Epithelial cell of proximal tubule (primary cell): ENCODE measurements at regions not wholly inside any gene's neighbourhood (a gene's known extent, or its start where the extent isn't known, plus 50 kb on each side); places are given as distances from the start of the nearest gene placed in this dataset.
A peak's percentile ranks its signal among the peaks of the same experiment; 100 is the strongest.
"Not testable (repeated sequence)": the region's sequence is repeated elsewhere in the genome, so short reads cannot be mapped to it uniquely, and the experiment has no call there.

Source experiments
- DNase-seq: peaks from one replicate; pipeline ENCODE4 v3.0.0-alpha.2; 2011; ENCODE audit warnings: low read depth
- H3K4me3 ChIP-seq: 2 replicates; pipeline ENCODE4 v1.5.1; 2011; ENCODE audit warnings: low read depth, mild to moderate bottlenecking, low read length
- TF ChIP-seq, protein P1 (sequence below): conservative IDR thresholded peaks from 2 replicates; pipeline ENCODE4 v1.5.1; 2012; ENCODE audit warnings: low read depth, mild to moderate bottlenecking, low read length

DNA sequence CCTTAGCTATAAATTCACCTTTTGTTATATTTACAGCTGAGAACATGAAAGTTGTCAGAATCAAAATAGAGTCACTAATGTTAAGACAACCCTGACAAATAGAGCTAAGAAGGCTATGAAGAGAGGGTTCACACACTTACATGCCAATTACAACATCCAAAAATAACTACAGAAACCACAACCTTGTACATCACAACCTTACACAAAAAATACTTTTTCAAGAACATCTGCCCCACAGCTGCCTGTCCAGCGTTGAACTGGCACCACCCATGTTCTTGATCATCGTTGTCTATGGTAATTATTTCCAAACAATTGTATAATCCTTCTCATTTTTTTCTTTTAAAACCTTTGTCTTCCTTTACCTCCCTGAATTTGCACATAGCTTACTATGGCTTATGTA, 231.2 kb upstream of the FKBP1C start:
- no peak for DNase-seq
- TF ChIP-seq, protein P1, sequence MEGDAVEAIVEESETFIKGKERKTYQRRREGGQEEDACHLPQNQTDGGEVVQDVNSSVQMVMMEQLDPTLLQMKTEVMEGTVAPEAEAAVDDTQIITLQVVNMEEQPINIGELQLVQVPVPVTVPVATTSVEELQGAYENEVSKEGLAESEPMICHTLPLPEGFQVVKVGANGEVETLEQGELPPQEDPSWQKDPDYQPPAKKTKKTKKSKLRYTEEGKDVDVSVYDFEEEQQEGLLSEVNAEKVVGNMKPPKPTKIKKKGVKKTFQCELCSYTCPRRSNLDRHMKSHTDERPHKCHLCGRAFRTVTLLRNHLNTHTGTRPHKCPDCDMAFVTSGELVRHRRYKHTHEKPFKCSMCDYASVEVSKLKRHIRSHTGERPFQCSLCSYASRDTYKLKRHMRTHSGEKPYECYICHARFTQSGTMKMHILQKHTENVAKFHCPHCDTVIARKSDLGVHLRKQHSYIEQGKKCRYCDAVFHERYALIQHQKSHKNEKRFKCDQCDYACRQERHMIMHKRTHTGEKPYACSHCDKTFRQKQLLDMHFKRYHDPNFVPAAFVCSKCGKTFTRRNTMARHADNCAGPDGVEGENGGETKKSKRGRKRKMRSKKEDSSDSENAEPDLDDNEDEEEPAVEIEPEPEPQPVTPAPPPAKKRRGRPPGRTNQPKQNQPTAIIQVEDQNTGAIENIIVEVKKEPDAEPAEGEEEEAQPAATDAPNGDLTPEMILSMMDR = no peak
- H3K4me3 ChIP-seq = no peak overlapping the region

DNA sequence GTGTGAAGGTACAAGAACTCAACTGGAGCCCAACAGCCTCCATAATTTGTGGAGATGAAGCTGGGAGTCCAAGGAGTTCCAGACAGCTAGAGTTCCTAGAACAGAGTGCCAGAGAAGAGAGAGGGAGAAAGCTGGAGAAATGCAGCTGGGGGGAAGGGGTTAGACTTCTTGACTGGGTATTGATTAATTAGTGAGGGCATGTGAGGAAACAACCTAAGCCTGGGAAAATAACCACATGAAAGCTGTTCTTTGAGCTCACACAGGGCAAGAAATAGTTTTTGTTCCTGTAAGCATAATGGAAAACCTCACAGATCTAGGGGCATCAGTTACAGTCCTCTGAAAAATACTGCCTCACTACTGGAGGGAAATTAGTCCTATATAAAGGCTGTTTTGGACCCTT, 230.5 kb upstream of the FKBP1C start:
- no peak for DNase-seq
- H3K4me3 ChIP-seq = no peak overlapping the region
- TF ChIP-seq, protein P1 = no peak

DNA sequence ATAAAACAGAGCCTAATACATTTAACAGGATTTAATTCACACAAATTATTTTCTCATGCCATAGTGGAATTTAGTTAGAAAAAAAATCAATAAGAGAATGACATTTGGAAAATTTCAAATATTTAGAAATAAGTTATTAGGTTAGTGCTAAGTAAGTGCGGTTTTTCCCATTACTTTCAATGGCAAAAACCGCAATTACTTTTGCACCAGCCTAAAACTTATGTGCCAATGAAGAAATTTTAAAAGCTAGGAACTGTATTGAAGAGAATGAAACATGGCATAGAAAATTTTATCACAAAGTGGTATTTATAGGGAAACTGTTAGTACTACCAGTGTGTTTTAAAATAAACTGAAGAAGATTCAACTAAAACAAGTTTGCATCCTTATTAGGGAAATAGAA, 228.3 kb upstream of the FKBP1C start:
- TF ChIP-seq, protein P1 = no peak
- no peak for DNase-seq
- H3K4me3 ChIP-seq = no peak overlapping the region

DNA sequence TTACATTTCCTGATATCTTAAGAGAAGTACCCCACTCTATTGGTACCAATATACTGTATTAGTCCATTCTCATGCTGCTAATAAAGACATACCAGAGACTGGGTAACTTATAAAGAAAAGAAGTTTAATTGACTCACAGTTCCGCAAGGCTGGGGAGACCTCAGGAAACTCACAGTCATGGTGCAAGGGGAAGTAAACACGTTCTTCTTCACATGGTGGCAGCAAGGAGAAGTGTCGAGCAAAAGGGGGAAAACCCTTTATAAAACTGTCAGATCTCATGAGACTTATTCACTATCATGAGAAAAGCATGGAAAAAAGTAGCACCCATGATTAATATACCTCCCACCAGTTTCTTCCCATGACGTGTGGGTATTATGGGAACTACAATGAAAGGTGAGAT, 219.6 kb upstream of the FKBP1C start:
- not testable (repeated sequence) for DNase-seq, H3K4me3 ChIP-seq

DNA sequence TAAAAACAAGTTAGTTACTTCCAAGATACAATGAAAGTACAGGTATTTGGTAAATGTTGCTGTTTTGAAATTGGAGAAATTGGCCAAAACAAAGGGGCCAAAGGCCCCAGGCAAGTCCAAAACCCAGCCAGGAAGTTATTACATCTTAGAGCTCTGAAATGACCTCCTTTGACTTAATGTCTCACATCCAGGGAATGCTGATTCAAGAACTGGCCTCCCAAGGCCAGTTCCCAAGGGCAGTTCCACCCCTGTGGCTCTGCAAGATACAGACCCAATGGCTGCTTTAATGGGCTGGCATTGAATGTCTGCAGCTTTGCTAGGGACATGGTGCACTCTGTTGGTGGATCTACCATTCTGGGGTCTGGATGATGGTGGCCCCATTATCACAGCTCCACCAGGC, 217.3 kb upstream of the FKBP1C start:
- H3K4me3 ChIP-seq = no peak overlapping the region
- TF ChIP-seq, protein P1 = no peak
- no peak for DNase-seq

DNA sequence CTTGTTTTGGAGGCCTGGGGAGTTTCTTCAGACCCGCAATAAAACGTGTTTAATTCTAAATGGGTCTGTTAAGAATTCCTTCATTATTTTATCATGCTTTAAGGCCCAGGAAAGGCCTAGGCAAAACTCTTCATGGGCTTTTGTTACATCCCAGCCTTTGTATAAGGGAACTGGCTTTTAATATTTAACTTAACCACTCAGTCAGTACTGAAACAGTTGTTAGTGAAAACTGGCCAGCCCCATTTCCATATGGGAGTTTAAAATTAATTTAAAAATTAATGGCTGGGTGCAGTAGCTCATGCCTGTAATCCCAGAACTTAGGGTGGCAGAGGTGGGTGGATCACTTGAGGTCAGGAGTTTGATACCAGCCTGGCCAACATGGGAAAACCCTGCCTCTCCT, 213.2 kb upstream of the FKBP1C start:
- TF ChIP-seq, protein P1 = no peak
- H3K4me3 ChIP-seq = no peak overlapping the region
- DNase-seq = no peak

DNA sequence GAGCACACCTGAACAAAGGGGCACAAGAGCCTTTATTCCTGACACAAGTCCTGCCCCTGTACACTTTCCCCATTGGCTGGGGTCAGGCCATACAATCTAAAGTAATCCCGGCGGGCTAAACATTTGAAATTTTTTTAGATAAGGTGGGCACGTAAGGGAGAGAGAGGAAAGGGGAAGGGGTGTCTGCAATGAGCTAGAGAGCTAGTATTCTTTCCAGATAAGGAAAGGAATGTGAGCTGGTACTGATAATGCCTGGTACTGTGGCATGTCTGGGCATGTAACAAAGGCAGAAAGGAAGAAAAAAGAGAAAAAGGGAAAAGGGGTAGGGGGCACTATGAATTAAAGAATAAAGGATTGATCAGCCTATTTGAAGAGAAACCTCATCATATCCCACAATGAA, 212.0 kb upstream of the FKBP1C start:
- DNase-seq, H3K4me3 ChIP-seq: not testable (repeated sequence)

DNA sequence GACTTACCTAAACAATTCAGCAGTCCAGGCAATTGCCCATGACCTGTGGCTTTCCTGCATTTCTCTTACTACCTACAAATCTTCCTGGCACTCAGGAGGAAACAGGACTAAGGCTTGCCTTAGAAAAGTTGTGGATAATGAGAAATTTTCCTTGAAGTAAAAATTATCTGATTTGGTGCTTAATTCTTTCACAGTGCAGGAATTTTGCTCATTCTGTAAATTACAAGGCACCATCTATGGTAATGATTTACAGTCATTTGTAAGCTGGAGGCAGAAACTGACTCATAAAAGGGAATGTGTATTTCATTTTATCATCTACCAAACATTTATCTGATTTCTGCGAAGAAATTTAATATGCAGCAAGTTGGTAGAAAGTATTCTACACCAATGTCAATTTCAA, 211.5 kb upstream of the FKBP1C start:
- TF ChIP-seq, protein P1 = no peak
- DNase-seq = no peak
- peak overlapping the region; percentile 15 for H3K4me3 ChIP-seq

DNA sequence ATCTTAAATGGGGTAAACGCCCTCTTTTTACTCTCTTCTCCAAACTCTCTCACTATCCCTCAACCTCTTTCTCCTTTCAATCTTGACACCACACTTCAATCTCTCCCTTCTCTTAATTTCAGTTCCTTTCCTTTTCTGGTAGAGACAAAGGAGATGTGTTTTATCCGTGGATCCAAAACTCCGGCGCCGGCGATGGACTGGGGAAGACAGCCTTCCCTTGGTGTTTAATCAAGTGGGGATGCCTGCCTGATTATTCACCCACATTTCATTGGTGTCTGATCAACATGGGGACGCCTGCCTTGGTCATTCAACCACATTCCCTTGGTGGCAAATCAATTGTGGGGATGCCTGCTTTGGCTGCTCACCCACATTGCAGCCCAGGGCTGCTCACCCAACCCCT, 205.3 kb upstream of the FKBP1C start:
- DNase-seq, H3K4me3 ChIP-seq: not testable (repeated sequence)

DNA sequence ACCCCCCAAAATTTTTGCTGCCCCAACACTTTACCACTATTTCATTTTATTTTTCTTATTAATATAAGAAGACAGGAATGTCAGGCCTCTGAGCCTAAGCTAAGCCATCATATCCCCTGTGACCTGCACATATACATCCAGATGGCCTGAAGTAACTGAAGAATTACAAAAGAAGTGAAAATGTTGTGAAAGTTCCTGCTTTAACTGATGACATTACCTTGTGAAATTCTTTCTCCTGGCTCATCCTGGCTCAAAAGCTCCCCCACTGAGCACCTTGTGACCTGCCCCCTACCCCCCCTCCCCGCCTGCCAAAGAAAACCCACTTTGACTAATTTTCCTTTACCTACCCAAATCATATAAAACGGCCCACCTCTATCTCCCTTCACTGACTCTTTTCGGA, 200.3 kb upstream of the FKBP1C start:
- DNase-seq = not testable (repeated sequence)

More for the DNA sequence above, 200.3 kb upstream of the FKBP1C start:
- H3K4me3 ChIP-seq = not testable (repeated sequence)
